ENCODE measurements at regions not wholly inside any gene's neighbourhood (a gene's known extent, or its start where the extent isn't known, plus 50 kb on each side); places are given as distances from the start of the nearest gene placed in this dataset.

- WGBS, 5 donors: 76 to 93% (median 87%) methylated on average over 3 of the region's 3 CpGs
- Histone ChIP-seq H3K4me1 (no peaks in the 10 kb centered on the region), H3K27me3 (replicated peaks in 1 of 7) (peaks cover 0 to 7% (median 0%) of the 10 kb centered on the region in 7 donors), H3K9me3 (peaks cover 0 to 11% (median 0%) of the 10 kb centered on the region in 8 donors), H3K36me3 (no peaks in the 10 kb centered on the region), H3K4me3 (no peak overlapping the region), H3K27ac (no peak overlapping the region)
- DNase-seq: no peak
- intact Hi-C loops (cut with DNase I; ENCODE audit: low total_unique reads): no loop called here
- TF ChIP-seq, protein P1, sequence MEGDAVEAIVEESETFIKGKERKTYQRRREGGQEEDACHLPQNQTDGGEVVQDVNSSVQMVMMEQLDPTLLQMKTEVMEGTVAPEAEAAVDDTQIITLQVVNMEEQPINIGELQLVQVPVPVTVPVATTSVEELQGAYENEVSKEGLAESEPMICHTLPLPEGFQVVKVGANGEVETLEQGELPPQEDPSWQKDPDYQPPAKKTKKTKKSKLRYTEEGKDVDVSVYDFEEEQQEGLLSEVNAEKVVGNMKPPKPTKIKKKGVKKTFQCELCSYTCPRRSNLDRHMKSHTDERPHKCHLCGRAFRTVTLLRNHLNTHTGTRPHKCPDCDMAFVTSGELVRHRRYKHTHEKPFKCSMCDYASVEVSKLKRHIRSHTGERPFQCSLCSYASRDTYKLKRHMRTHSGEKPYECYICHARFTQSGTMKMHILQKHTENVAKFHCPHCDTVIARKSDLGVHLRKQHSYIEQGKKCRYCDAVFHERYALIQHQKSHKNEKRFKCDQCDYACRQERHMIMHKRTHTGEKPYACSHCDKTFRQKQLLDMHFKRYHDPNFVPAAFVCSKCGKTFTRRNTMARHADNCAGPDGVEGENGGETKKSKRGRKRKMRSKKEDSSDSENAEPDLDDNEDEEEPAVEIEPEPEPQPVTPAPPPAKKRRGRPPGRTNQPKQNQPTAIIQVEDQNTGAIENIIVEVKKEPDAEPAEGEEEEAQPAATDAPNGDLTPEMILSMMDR (IDR thresholded peaks at IDR 0.05 in 8 of 11, conservative IDR thresholded peaks at IDR 0.05 in 3 of 11): no peak
- TF ChIP-seq POLR2AphosphoS5 (IDR thresholded peaks at IDR 0.05) (no peak), POLR2A (IDR thresholded peaks at IDR 0.05) (no peak)
These were observed 454.2 kb downstream of the NPIPA7 start for GRCh38 chr16:16833165-16833564.

DNA sequence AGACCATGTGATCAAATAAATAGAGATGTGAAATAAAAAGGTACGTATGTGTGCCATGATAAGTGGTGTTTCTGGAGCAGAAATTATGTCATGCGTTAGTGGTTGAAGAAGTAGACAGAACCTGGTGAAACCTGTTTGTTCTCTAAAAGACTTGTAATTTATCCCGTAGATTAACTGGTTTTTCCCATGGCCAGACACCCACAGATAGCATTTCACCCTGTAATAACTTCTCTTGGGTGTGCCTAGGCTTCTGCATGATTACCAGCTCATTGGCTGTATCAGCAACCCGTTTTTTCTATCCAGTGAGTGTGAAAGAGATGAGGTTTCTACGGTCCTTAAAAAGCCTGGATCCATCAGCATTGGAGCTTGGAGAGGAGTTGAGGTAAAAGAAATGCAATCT is 471.3 kb downstream of the NPIPA7 start:
- Histone ChIP-seq H3K27ac (no peak overlapping the region), H3K9me3 (no peaks in the 10 kb centered on the region), H3K4me1 (no peaks in the 10 kb centered on the region), H3K4me3 (no peak overlapping the region), H3K27me3 (replicated peaks in 1 of 7) (peaks cover 0 to 24% (median 0%) of the 10 kb centered on the region in 7 donors), H3K36me3 (no peaks in the 10 kb centered on the region)
- no peak for DNase-seq
- intact Hi-C loops (cut with DNase I; ENCODE audit: low total_unique reads): no loop called here
- WGBS, 5 donors: 71 to 87% (median 77%) methylated on average over 5 of the region's 5 CpGs
- TF ChIP-seq POLR2AphosphoS5 (IDR thresholded peaks at IDR 0.05) (no peak), POLR2A (IDR thresholded peaks at IDR 0.05) (no peak)
- TF ChIP-seq, protein P1 (IDR thresholded peaks at IDR 0.05 in 8 of 11, conservative IDR thresholded peaks at IDR 0.05 in 3 of 11): no peak

GRCh38 chr16:16857012-16857411 is 478.1 kb downstream of the NPIPA7 start:
- 0 to 11% (median 0%) methylated on average over 1 of the region's 1 CpG for WGBS, 5 donors
- Histone ChIP-seq H3K4me1 (no peaks in the 10 kb centered on the region), H3K4me3 (no peak overlapping the region), H3K9me3 (no peaks in the 10 kb centered on the region), H3K27me3 (replicated peaks in 1 of 7) (peaks cover 0 to 20% (median 0%) of the 10 kb centered on the region in 7 donors), H3K27ac (no peak overlapping the region), H3K36me3 (no peaks in the 10 kb centered on the region)
- no peak for DNase-seq
- intact Hi-C loops (cut with DNase I; ENCODE audit: low total_unique reads): no loop called here
- TF ChIP-seq, protein P1 (IDR thresholded peaks at IDR 0.05 in 8 of 11, conservative IDR thresholded peaks at IDR 0.05 in 3 of 11): no peak
- no peak for TF ChIP-seq POLR2A (IDR thresholded peaks at IDR 0.05)
- no peak for TF ChIP-seq POLR2AphosphoS5 (IDR thresholded peaks at IDR 0.05)

- no peak overlapping the region for H3K27ac ChIP-seq
- TF ChIP-seq, protein P1 (IDR thresholded peaks at IDR 0.05 in 8 of 11, conservative IDR thresholded peaks at IDR 0.05 in 3 of 11): no peak
- TF ChIP-seq POLR2AphosphoS5 (IDR thresholded peaks at IDR 0.05) (no peak), POLR2A (IDR thresholded peaks at IDR 0.05) (no peak)
- H3K4me3 ChIP-seq: no peak overlapping the region
- H3K9me3 ChIP-seq: no peaks in the 10 kb centered on the region
- DNase-seq: no peak
- intact Hi-C loops (cut with DNase I; ENCODE audit: low total_unique reads): no loop called here
- 34 to 63% (median 48%) methylated on average over 5 of the region's 5 CpGs for WGBS, 5 donors
- H3K27me3 ChIP-seq (replicated peaks in 1 of 7): peaks cover 0 to 20% (median 0%) of the 10 kb centered on the region in 7 donors
- H3K4me1 ChIP-seq: no peaks in the 10 kb centered on the region
- no peaks in the 10 kb centered on the region for H3K36me3 ChIP-seq
These were observed 478.8 kb downstream of the NPIPA7 start for GRCh38 chr16:16857603-16858283.
